HepG2 (cell line): ENCODE measurements at regions not wholly inside any gene's neighbourhood (a gene's known extent, or its start where the extent isn't known, plus 50 kb on each side); places are given as distances from the start of the nearest gene placed in this dataset.
"Not testable (repeated sequence)": the region's sequence is repeated elsewhere in the genome, so short reads cannot be mapped to it uniquely, and the experiment has no call there.

Source experiments
- ESRRA ChIP-seq: sonication (generic); formaldehyde crosslinking; IDR thresholded peaks from 2 replicates; pipeline ENCODE4 v1.5.1; 2020; ENCODE audit warnings: mild to moderate bottlenecking, low read depth, missing genetic modification reagents
- NKX3-1 ChIP-seq: sonication (generic); formaldehyde crosslinking; IDR thresholded peaks from 2 replicates; pipeline ENCODE4 v1.5.0; 2020; ENCODE audit warnings: missing genetic modification reagents
- TP53 ChIP-seq: sonication (generic); formaldehyde crosslinking; conservative IDR thresholded peaks from 2 replicates; pipeline ENCODE4 v1.4.0; 2020; ENCODE audit warnings: missing genetic modification reagents
- ZNF569 ChIP-seq: sonication (generic); formaldehyde crosslinking; IDR thresholded peaks from 2 replicates; pipeline ENCODE4 v1.5.0; 2020; ENCODE audit warnings: mild to moderate bottlenecking, missing genetic modification reagents, moderate library complexity, borderline replicate concordance

GRCh38 chr4:188740791-188741190 is 601.5 kb downstream of the TRIML1 start:
- TF ChIP-seq NKX3-1; ZNF569 (CRISPR knock-in tag); TP53 (CRISPR knock-in tag); ESRRA (CRISPR knock-in tag): not testable (repeated sequence)
